ENCODE measurements at regions not wholly inside any gene's neighbourhood (a gene's known extent, or its start where the extent isn't known, plus 50 kb on each side); places are given as distances from the start of the nearest gene placed in this dataset.

GRCh38 chr2:150569761-150570160 lies 82.3 kb upstream of the RND3 start:
- TF ChIP-seq CTCF (IDR thresholded peaks at IDR 0.05; ENCODE audit: poor library complexity) (no peak), EZH2 (IDR thresholded peaks at IDR 0.05; ENCODE audit: borderline replicate concordance) (no peak), EZH2phosphoT487 (IDR thresholded peaks at IDR 0.05; ENCODE audit: low read depth, severe bottlenecking, unreplicated experiment) (no peak)
